ENCODE measurements at regions not wholly inside any gene's neighbourhood (a gene's known extent, or its start where the extent isn't known, plus 50 kb on each side); places are given as distances from the start of the nearest gene placed in this dataset.

GRCh38 chr2:70396612-70397011, 94.7 kb upstream of the FAM136A start:
- TF ChIP-seq CTCF (IDR thresholded peaks at IDR 0.05 in 4 of 5, conservative IDR thresholded peaks at IDR 0.05 in 1 of 5): no peak
- no peak for TF ChIP-seq POLR2A (IDR thresholded peaks at IDR 0.05)

Data from gastrocnemius medialis (tissue), 4 donors.